ENCODE measurements at regions not wholly inside any gene's neighbourhood (a gene's known extent, or its start where the extent isn't known, plus 50 kb on each side); places are given as distances from the start of the nearest gene placed in this dataset.

DNA sequence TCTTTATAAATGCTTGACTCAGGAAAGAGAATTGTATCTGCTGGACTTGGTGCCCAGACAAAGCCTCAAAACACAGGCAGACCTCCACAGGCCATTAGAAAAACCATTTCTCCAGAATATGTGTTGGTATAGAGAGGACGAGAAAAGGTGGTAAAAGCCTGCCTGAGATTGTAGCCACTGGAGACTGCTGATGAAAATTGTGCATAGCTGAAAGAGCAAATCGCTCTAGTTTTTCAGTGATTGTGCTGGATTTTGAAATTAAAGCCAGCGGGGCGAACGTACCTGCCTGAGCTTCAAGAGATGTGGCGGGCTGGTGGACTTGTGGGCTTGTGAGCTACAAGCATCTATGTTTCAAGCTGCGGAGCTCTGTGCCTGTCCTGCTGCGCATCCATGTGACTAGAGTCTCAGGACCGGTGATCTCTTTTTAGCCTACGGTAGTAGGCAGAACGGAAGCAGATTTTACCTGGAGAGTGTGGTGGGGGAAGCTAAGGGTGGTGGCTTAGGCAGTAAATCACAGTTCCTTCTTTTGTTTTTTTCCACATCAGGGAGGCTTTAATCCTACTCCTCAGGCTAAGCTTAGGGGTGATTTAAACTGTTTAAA lies 193.6 kb downstream of the SREK1 start:
- TF ChIP-seq EP300 (IDR thresholded peaks at IDR 0.05; ENCODE audit: borderline replicate concordance) (no peak), CREB1 (IDR thresholded peaks at IDR 0.05; ENCODE audit: low read depth) (no peak), ZBTB7A (IDR thresholded peaks at IDR 0.05; ENCODE audit: low read depth) (no peak), TAF1 (IDR thresholded peaks at IDR 0.05; ENCODE audit: low read depth) (no peak), CEBPB (IDR thresholded peaks at IDR 0.05) (no peak), YY1 (IDR thresholded peaks at IDR 0.05; ENCODE audit: low read depth) (no peak)
- TF ChIP-seq, protein P1, sequence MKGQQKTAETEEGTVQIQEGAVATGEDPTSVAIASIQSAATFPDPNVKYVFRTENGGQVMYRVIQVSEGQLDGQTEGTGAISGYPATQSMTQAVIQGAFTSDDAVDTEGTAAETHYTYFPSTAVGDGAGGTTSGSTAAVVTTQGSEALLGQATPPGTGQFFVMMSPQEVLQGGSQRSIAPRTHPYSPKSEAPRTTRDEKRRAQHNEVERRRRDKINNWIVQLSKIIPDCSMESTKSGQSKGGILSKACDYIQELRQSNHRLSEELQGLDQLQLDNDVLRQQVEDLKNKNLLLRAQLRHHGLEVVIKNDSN (IDR thresholded peaks at IDR 0.05): no peak
- TF ChIP-seq, protein P2, sequence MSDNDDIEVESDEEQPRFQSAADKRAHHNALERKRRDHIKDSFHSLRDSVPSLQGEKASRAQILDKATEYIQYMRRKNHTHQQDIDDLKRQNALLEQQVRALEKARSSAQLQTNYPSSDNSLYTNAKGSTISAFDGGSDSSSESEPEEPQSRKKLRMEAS (IDR thresholded peaks at IDR 0.05): no peak
- TF ChIP-seq, protein P3, sequence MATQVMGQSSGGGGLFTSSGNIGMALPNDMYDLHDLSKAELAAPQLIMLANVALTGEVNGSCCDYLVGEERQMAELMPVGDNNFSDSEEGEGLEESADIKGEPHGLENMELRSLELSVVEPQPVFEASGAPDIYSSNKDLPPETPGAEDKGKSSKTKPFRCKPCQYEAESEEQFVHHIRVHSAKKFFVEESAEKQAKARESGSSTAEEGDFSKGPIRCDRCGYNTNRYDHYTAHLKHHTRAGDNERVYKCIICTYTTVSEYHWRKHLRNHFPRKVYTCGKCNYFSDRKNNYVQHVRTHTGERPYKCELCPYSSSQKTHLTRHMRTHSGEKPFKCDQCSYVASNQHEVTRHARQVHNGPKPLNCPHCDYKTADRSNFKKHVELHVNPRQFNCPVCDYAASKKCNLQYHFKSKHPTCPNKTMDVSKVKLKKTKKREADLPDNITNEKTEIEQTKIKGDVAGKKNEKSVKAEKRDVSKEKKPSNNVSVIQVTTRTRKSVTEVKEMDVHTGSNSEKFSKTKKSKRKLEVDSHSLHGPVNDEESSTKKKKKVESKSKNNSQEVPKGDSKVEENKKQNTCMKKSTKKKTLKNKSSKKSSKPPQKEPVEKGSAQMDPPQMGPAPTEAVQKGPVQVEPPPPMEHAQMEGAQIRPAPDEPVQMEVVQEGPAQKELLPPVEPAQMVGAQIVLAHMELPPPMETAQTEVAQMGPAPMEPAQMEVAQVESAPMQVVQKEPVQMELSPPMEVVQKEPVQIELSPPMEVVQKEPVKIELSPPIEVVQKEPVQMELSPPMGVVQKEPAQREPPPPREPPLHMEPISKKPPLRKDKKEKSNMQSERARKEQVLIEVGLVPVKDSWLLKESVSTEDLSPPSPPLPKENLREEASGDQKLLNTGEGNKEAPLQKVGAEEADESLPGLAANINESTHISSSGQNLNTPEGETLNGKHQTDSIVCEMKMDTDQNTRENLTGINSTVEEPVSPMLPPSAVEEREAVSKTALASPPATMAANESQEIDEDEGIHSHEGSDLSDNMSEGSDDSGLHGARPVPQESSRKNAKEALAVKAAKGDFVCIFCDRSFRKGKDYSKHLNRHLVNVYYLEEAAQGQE (IDR thresholded peaks at IDR 0.05; ENCODE audit: low read depth): no peak

All from Ishikawa (cell line).